ENCODE measurements at regions not wholly inside any gene's neighbourhood (a gene's known extent, or its start where the extent isn't known, plus 50 kb on each side); places are given as distances from the start of the nearest gene placed in this dataset.

DNA sequence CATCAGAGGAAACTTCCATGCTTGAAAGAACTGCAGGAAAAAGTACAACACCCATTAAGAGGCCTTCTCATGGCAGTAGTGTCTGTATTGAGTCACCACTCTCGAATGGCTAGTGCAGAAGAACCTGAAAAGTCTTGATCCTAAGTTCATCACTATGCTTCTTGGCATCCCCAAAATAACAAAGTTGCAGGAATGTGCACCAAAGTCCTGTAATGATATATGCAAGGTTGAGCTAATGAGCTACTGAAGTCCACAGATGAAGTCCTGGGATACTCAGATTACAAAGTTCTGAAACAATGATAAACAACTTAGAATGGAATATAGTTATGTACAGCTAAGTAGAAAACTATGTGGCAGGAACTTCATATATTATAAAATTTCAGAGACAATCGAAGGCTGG lies 545.4 kb downstream of the FOXG1 start:
- no peak for TF ChIP-seq CTCF (IDR thresholded peaks at IDR 0.05)
- no peak for TF ChIP-seq POLR2AphosphoS5 (IDR thresholded peaks at IDR 0.05; ENCODE audit: insufficient read depth in 1 of 2, low read depth in 1 of 2)
